Neuron (in vitro differentiated cells): ENCODE measurements at regions not wholly inside any gene's neighbourhood (a gene's known extent, or its start where the extent isn't known, plus 50 kb on each side); places are given as distances from the start of the nearest gene placed in this dataset.

Experiments used
- H2AFZ ChIP-seq: one replicate; pipeline ENCODE4 v1.6.1; 2013; ENCODE audit warnings: low read depth, mild to moderate bottlenecking, inconsistent platforms, low read length, moderate library complexity
- H3K27me3 ChIP-seq: one replicate; pipeline ENCODE4 v1.6.1; 2013; ENCODE audit warnings: low read length; ENCODE audit not compliant: insufficient read depth
- H3K36me3 ChIP-seq: one replicate; pipeline ENCODE4 v1.6.1; 2013; ENCODE audit warnings: low read length; ENCODE audit not compliant: insufficient read depth
- H3K4me1 ChIP-seq: one replicate; pipeline ENCODE4 v1.6.1; 2013; ENCODE audit warnings: low read length; ENCODE audit not compliant: insufficient read depth
- H3K4me3 ChIP-seq: 2 replicates; pipeline ENCODE4 v1.5.1; 2013; ENCODE audit warnings: mild to moderate bottlenecking, low read length, moderate library complexity
- H3K9me3 ChIP-seq: one replicate; pipeline ENCODE4 v1.6.1; 2013; ENCODE audit warnings: low read length

DNA sequence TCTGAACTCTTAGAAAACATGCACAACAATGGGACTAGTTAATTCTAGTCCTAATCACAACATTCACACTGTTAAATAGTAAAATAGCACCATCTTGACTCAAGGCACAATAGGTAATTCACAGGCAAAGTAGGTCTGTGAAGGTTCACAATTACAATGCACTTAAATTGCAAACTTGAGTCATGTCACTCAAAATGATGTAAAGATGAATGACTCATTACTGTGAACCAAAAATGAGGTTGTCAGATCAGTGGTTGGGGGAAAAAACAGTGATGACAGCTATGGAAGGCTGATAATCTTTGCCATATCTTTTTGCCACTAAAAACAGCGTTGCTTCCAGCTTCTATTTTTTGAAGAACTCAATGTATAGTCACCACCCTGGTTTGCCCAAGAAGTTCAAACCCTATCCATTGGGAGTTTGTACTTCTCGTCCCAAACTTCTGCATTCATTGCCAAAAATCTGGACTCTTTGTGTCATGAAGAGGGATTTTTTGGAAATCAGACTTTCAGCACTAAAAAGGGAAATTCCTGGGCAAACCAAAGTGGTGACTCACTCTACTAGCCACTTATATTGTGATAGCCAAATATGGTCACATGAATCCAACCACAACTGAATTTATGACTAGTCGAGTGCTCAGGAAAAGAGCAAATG is 200.9 kb upstream of the TMTC4 start:
- Histone ChIP-seq H3K4me1 (peaks cover 7% of the 10 kb centered on the region), H3K27me3 (no peaks in the 10 kb centered on the region), H3K9me3 (peaks cover 2% of the 10 kb centered on the region), H3K4me3 (no peak overlapping the region), H3K36me3 (no peaks in the 10 kb centered on the region), H2AFZ (no peak overlapping the region)

DNA sequence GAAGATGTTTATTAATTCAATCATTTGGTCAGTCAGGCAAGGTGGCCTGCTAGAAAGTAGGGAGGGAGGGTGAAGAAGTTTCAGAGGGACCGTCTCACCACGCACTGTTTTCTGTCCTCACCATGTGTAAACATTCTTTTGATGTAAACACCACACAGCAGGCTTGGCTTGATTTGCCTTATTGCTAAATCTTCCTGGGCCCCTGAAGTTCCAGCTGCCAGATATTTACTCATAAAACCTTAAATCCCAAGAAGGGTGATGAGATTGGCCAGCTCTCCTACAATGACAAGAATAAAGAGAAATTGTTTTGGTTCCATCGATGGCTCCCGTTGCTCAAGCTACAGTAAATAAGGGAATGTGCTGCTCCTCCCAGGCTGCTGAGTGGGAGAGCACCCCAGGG is 198.2 kb upstream of the TMTC4 start:
- H3K4me1 ChIP-seq = peaks cover 5% of the 10 kb centered on the region
- H3K27me3 ChIP-seq = no peaks in the 10 kb centered on the region
- H2AFZ ChIP-seq = no peak overlapping the region
- peaks cover 2% of the 10 kb centered on the region for H3K9me3 ChIP-seq
- no peak overlapping the region for H3K4me3 ChIP-seq
- no peaks in the 10 kb centered on the region for H3K36me3 ChIP-seq

DNA sequence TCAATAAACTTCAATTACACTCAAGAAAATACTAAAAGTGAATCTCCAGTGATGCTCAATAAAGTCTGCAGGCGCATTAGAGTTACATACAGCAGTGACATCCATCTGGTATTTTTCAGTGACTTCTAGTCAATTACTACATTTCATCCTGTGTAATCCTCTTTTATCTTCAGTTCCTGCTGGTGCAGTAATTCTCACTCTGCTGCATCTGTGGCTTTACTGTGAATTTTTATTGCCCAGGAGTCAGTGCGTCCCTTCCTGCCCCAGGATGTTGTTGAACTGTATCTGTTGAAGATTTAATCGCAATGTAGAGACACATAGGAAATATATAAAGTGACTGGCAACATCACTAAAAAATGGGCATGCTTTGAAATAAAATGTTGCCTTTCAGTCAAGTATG is 196.3 kb upstream of the TMTC4 start:
- Histone ChIP-seq H3K4me3 (no peak overlapping the region), H3K4me1 (peaks cover 5% of the 10 kb centered on the region), H2AFZ (no peak overlapping the region), H3K27me3 (no peaks in the 10 kb centered on the region), H3K36me3 (no peaks in the 10 kb centered on the region), H3K9me3 (peaks cover 1% of the 10 kb centered on the region)

DNA sequence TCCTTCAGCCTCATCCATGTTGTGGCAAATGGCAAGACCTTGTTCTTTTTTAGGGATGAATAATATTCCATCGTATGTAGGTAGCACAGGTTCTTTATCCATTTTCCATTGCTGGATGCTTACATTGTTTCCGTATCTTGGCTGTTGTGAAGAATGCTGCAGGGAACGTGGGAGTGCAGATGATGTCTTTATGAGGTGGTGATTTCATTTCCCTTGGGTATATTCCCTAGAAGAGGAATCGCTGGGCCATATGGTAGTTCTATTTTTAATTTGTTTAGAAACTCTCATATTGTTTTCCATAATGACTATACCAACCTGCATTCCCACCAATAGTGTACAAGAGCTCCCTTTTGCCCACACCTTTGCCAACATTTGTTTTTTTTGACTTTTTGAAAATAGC is 186.3 kb upstream of the TMTC4 start:
- Histone ChIP-seq H3K36me3 (no peaks in the 10 kb centered on the region), H3K4me3 (no peak overlapping the region), H3K27me3 (no peaks in the 10 kb centered on the region), H3K9me3 (no peaks in the 10 kb centered on the region), H2AFZ (no peak overlapping the region), H3K4me1 (no peaks in the 10 kb centered on the region)

DNA sequence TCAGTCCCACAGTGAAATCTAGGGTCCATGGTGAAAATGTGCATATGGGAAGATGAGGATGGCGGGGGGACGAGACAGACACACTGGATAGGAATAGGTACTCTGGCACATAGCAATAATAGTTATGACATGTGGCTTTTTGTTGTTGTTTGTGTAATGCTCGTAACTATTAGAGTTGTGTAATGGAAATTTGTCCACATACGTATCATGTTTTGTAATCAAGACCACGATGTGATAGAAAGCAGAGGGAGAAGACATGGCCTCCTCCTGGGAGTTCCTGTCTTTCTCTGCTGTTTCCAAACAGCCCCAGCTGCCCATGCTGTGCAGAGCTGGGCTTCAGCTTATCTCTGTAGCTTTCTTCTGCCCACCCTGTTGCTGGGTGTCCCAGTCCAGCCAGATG is 185.3 kb upstream of the TMTC4 start:
- H3K4me3 ChIP-seq = no peak overlapping the region
- H3K27me3 ChIP-seq = no peaks in the 10 kb centered on the region
- H3K4me1 ChIP-seq = no peaks in the 10 kb centered on the region
- H2AFZ ChIP-seq = no peak overlapping the region
- no peaks in the 10 kb centered on the region for H3K36me3 ChIP-seq
- H3K9me3 ChIP-seq = no peaks in the 10 kb centered on the region

DNA sequence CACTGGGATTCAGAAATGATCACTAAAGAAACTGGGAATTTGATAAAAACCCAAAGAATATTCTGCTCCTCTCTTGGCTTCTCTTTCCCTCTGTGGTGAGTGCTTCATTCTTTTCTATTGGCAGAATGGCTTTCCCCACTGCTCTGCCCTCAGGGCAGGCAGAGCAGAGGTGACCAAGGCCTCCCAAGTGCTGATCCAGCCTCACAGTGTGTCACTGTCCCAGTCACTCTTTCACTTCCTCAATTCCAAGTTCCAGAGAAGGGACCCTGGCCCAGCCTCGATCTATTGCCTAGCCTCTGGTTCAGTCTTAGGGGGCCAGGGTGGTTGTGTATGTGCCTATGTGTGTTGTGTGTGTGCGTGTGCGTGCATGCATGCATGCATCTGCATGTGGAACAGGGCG is 180.6 kb upstream of the TMTC4 start:
- no peaks in the 10 kb centered on the region for H3K4me1 ChIP-seq
- H3K4me3 ChIP-seq = no peak overlapping the region
- no peak overlapping the region for H2AFZ ChIP-seq
- no peaks in the 10 kb centered on the region for H3K9me3 ChIP-seq
- H3K36me3 ChIP-seq = no peaks in the 10 kb centered on the region
- H3K27me3 ChIP-seq = no peaks in the 10 kb centered on the region

DNA sequence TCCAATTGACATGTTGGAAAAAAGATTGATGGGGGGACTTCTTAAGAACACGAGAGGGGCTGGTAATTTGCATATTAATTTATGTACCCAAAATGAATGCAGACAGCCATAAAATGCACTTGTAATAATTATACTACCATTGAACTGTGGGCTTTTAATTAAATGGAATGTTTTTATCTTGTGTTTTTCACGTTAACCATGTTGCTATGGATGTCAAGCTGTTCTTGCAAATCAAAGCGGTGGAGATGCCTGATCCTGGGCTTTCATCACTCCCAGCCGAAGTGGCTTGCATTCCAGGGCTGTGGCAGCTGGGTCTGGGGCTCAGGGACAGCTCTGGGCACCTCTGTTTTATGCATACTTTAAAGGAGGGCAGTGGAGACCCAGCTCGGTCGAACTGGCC is 179.4 kb upstream of the TMTC4 start:
- H2AFZ ChIP-seq = no peak overlapping the region
- no peak overlapping the region for H3K4me3 ChIP-seq
- H3K27me3 ChIP-seq = no peaks in the 10 kb centered on the region
- no peaks in the 10 kb centered on the region for H3K4me1 ChIP-seq
- H3K9me3 ChIP-seq = no peaks in the 10 kb centered on the region
- H3K36me3 ChIP-seq = no peaks in the 10 kb centered on the region

DNA sequence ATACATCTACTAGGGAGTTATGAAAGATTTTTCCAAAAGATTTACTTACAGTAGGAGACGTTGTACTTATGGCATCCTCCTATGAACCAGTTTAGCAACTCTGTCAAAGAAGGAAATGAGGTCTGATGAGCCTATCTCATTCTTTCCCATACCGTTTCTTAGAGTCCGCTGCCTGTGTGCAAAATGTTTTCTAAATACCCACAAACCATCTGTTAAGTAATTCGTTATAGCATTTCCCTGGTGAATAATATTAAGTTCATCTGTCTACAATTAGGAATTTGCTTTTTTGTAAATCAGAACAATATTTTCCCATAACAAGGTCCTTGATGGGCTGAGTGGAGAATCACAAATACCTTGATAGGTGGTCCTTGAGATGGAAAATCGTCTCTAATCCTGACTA is 178.8 kb upstream of the TMTC4 start:
- no peaks in the 10 kb centered on the region for H3K9me3 ChIP-seq
- H3K27me3 ChIP-seq = no peaks in the 10 kb centered on the region
- no peaks in the 10 kb centered on the region for H3K36me3 ChIP-seq
- no peaks in the 10 kb centered on the region for H3K4me1 ChIP-seq
- H3K4me3 ChIP-seq = no peak overlapping the region
- H2AFZ ChIP-seq = no peak overlapping the region

DNA sequence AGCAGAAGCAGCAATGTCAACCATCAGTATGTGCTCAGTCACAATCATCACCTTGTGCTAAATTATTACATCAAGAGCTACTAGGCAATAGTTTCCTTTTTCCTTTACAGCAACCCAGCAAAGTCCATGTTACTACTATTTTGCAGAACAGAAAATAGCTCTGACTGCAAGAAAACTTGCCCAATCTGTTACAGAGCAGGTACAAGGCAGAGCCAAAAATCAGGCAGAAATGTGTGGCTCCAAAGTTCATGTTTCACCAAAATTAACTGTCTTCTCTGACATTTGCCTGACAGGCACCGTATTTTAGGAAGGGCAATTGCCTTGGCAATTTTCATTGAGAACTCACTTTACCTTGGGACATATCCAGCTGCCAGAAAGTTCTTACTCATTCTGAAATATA is 177.6 kb upstream of the TMTC4 start:
- no peak overlapping the region for H3K4me3 ChIP-seq
- H3K27me3 ChIP-seq = no peaks in the 10 kb centered on the region
- H2AFZ ChIP-seq = no peak overlapping the region
- H3K4me1 ChIP-seq = no peaks in the 10 kb centered on the region
- H3K9me3 ChIP-seq = no peaks in the 10 kb centered on the region
- H3K36me3 ChIP-seq = no peaks in the 10 kb centered on the region

DNA sequence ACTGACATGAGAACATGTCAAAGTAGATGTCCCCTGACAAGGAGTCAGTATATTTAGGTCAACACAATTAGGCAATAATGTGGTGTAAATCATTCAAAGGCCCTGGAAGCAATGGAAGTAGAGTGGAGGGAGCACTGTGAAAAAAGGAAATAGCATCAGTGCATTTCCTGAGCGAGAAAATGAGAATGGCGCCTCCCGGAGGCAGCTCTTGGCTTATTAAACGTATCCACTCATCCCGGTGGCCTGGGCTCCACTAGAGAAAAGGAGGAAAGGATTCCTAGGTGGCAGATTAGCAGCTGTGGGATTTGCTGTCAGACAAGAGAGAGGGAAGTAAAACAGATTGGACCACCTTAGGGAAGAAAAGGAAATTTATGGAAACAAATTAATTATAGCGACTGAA is 173.7 kb upstream of the TMTC4 start:
- Histone ChIP-seq H3K4me3 (no peak overlapping the region), H3K4me1 (no peaks in the 10 kb centered on the region), H3K36me3 (no peaks in the 10 kb centered on the region), H3K27me3 (no peaks in the 10 kb centered on the region), H3K9me3 (no peaks in the 10 kb centered on the region), H2AFZ (no peak overlapping the region)

DNA sequence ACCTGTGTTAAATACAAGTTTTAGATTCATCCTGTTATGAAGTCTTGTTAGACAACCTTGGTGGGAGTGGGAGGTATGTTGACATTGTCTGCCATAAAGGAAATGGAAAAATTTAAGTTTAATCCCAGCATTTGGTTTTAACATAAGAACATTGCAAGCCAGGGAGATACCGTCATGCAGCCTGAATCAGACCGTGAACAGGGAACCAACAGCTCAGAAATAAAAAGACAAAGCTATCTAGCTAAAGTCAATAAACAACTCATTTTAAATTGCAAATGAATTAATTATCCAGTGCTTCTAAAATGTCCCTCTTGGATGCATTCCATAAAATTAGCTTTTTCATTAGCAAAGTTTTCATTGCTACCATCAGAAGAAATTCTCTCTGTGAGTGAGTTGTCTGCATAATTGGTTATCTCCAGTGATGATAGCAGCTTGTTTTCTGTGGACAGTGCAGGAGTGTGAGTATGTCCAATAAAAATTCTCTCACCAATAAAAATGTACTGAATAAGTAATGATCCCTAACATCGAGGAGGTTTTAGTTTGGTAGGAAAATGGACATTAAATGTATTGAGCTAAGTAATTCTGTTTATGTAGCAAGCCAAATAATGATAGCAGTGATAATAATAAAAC is 170.6 kb upstream of the TMTC4 start:
- H3K9me3 ChIP-seq = no peaks in the 10 kb centered on the region
- H3K4me3 ChIP-seq = no peak overlapping the region
- H3K27me3 ChIP-seq = no peaks in the 10 kb centered on the region
- no peaks in the 10 kb centered on the region for H3K36me3 ChIP-seq
- no peak overlapping the region for H2AFZ ChIP-seq
- H3K4me1 ChIP-seq = no peaks in the 10 kb centered on the region

DNA sequence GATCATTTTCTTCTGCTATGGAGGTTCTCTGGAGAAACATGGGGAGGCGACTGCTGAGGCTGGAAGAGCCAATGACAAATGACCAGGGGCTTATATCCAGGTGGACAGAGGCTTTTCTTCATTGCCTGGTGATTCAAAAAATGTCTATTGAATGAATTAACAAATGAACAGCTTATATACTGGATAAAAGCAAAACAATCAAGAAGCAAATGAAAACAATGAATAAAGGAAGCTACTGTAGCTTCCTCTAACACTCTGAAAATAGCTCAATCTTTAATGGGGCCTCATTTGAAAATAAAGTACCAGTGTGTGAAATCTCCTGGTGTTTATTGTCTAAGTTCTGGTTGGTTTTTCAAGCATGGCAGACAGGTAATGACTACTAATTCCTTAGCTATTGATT is 167.5 kb upstream of the TMTC4 start:
- H3K4me3 ChIP-seq = no peak overlapping the region
- no peaks in the 10 kb centered on the region for H3K9me3 ChIP-seq
- H2AFZ ChIP-seq = no peak overlapping the region
- H3K4me1 ChIP-seq = no peaks in the 10 kb centered on the region
- H3K36me3 ChIP-seq = no peaks in the 10 kb centered on the region
- no peaks in the 10 kb centered on the region for H3K27me3 ChIP-seq

DNA sequence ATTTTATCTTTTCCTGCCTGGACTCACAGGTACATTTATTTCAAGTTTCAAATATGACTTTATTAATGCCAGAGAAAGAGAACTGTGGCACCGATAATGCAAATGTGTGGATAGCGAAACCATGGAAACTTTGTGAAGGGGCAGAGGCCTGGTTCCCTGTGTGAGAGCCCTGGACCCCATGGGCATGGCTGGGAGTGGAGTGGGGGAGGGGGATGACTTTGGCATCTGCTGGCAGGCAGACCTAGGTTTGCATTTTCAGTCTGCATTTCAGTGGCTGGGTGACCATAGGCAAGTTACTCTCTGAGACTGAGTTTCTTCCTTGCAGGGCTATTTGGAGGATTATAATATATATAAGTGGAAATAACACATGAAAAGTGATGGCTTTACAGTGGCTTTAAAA is 163.8 kb upstream of the TMTC4 start:
- no peak overlapping the region for H3K4me3 ChIP-seq
- no peaks in the 10 kb centered on the region for H3K4me1 ChIP-seq
- H2AFZ ChIP-seq = no peak overlapping the region
- no peaks in the 10 kb centered on the region for H3K9me3 ChIP-seq
- no peaks in the 10 kb centered on the region for H3K27me3 ChIP-seq
- H3K36me3 ChIP-seq = no peaks in the 10 kb centered on the region

DNA sequence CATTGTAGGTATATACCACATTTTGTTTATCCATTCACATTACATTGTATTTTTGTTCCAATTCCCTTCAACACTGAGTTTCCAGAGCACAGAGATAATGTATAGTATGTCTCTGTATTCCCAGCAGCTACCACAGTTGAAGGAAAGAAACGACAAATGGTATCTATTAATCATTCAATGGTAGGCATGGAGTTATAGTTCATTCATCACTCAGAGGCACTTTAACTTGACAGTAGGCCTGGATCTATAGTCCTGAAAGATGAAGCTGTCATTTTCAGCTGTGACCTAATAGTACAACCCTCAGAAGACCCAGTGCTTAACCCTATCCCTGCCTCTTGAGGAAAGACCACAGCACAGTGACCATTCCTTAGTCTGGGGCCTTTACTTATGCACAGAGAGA is 163.0 kb upstream of the TMTC4 start:
- Histone ChIP-seq H2AFZ (no peak overlapping the region), H3K4me3 (no peak overlapping the region), H3K9me3 (peaks cover under 1% of the 10 kb centered on the region), H3K4me1 (no peaks in the 10 kb centered on the region), H3K27me3 (no peaks in the 10 kb centered on the region), H3K36me3 (no peaks in the 10 kb centered on the region)
